Stimulated activated CD4-positive, alpha-beta T cell treated with anti-CD3 and anti-CD28 coated beads, Interleukin-2, amount 100 ng/mL, for 24 hours (primary cell): ENCODE measurements at regions not wholly inside any gene's neighbourhood (a gene's known extent, or its start where the extent isn't known, plus 50 kb on each side); places are given as distances from the start of the nearest gene placed in this dataset.
"Not testable (repeated sequence)": the region's sequence is repeated elsewhere in the genome, so short reads cannot be mapped to it uniquely, and the experiment has no call there.

Source experiments
- DNase-seq, 2 donors: peaks; one replicate each; pipeline ENCODE4 v3.0.0-alpha.2; 2020

DNA sequence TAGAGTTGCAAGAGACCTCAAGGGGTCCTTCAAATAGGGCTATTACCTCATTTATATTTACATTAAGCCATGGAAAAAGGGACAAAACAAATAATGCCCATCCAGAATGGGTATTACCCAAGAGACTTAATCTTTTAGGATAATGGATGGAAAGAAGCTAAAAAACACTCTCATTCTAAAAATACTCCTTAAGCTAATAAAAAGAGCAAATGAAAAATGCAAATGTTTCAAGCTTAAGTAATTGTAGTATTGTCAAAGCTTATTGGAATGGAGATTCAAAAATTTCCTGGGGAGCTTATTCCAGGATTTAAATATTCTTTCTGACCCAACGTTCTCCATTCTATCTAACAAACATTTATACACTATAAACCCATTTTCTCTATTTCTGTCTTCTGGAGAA, 107.8 kb upstream of the SPIN4 start:
- DNase-seq = no peak

DNA sequence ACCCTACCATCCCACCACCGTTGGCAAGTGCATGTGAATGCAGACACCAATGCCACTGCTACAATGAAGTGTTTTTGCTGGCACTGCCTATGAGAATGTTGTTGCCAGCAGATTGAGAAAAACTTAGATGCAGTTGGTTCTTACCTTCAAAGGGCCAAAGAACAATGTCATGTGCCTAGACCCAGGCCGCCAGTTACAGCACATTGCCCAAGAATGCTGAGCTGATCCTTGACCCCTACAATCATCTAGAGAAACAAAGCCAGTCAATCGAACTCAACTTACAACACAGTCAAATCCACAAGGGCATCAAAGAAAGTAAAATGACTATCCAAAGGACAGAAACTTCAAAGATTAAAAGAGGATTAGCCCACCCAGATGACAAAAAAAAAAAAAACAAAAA, 102.4 kb upstream of the SPIN4 start:
- DNase-seq = no peak

DNA sequence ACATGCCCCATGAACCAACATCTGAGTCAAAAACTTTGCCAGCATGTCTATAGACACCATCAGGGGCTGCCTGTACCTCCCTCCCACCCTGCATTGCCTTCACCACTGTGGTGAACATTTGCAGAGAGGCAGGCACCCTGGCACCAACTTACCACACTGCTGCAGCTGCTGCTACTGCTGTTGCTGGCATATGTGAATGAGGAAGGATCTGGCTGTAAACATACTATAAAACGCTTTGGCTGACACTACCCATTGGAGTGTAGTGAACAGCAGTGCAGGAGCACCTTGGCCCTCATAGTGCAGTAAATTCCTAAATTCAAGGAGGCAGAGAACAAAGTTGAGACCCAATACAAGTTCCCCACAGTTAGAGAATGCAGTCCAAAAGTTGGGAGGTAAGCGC, 90.6 kb upstream of the SPIN4 start:
- no peak for DNase-seq

DNA sequence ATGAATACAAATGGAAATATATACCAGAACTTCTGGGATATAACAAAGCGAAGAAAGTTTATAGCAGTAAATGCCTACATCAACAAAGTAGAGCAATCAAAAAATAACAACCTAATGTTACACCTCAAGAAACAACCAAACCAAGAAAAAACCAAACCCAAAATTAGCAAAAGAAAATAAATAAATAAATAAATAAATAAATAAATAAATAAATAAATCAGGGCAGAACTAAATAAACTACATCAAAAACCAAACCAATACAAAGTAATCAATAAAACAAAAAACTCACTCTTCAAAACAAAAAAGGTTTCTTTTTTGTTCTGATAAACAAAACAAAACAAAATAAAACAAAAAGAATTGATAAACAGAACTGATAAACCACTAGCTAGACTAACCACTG, 88.4 kb upstream of the SPIN4 start:
- no peak for DNase-seq

DNA sequence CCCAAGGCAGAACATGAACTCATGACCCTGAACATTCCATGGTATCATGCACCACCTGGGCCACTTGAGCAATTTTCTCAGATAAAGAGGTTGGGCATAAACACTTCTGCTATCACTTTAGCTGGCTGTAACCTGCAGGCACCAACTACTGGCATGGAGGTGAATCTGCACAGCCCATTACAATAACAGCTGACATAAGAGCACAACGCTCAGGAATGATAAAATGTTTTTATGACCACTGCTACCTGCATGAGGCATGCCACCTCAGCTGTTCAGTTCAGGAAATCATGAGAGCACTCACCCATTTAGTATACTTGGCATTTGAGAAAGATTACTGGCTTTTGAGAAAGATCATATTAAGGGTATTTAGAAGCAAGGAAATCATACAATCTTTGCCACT, 85.7 kb upstream of the SPIN4 start:
- DNase-seq = no peak

DNA sequence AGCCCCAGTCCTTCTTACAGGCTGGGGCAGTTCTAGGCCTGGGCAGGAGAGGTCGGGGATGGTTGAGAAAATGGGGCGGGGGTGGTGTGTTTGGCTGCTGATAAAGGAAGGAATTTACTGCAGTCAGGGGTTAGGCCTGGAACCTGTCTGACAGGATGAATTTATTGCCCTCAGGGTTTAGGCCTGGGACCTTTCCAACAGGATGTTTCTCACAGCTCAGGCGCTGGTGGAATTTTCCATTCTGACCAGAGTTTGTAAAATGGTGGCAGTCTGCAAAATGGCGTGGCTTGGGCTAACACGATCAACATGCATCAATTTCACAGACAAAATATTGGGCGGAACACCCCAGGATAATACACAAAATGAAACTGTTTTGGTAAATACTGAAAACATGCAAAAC, 83.5 kb upstream of the SPIN4 start:
- no peak for DNase-seq

DNA sequence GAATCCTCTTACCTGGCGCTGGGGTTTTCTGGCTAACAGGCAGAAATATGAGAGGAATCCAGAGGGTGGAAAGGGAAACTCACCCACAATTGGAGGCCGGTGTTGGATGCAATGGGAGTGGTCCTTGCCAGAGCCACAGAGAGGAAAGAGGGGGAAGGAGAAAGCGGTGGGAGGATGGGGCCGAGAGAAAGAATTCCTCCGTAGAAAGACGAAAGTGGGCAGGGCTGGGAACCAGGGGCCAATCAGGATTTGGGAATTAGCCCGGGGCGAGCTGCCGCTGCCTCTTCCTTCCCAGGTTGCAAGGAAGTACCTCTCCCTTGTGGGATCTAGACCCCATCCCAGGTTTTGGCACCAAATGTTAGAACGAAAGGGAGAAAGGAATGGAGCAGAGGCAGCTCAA, 83.1 kb upstream of the SPIN4 start:
- no peak for DNase-seq

DNA sequence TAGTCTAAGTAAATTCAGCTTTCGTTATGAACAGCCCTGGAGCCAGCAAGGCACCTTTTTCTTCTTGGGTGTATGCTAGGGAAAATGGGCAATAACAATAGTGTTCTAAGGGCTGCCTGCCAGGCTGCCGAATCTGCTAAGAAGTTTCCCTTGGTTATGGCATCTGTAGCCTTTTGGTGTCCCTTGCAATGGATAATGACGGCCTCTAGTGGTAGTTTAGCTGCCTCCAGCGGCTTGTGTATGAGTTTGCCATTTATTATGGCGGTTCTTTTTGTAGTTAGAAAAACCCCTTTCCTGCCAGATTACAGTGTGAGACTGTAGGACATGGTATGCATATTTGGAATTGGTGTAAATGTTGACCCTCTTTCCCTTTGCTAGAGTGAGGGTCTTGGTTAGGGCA, 78.9 kb upstream of the SPIN4 start:
- DNase-seq = no peak

DNA sequence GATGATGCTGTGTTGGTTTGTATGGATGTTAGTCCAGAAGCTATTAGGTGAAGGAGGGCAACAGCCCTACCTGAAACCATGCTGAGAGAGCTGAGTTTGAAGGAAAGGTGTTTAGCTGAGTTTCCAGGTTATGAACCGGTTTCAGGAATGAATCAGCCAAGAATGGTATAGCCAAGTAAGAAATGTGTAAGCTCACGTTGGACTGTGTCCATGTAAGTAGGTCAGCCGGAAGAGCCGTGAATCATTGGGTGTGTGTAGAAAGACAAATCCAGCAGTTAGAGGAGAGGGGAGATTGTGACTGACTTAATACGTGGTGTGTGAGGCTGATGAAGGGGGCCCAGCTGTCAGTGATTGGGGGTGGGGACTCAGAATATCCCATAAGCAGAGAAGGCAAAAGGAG, 77.2 kb upstream of the SPIN4 start:
- DNase-seq = no peak

DNA sequence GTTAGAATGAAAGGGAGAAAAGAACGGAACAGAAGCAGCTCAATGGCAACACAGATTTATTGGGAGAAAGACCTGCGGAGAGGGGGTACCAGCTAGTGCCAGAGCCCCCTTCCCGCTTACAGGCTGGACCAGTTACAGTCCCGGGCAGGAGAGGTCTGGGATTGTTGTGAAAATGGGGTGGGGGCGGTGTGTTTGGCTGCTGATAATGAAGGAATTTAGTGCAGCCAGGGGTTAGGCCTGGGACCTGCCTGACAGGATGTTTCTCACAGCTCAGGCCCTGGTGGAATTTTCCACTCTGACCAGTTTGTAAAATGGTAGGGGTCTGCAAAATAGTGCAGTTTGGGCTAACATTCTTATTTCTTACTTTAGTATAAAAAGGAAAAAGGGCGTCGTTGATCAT, 75.4 kb upstream of the SPIN4 start:
- DNase-seq = no peak

DNA sequence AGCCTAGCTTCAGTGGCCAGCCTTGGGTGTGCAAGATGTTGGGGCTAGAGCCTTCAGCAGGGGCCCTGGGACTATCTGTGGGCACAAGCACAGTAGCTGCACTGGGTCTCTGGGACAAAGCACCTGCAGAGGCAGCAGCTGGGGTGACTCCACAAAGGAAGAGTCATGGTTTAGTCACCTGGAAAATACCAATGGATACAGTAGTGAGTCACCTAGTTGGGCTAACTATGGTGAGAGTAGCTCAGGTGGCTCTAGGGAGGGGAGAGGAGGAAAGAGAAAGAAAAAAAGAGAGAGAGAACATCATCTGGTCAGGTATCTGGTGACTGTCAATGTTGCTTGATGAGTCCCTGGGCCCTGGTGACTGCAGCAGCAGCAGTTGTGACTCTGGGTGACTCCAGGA, 72.9 kb upstream of the SPIN4 start:
- no peak for DNase-seq

DNA sequence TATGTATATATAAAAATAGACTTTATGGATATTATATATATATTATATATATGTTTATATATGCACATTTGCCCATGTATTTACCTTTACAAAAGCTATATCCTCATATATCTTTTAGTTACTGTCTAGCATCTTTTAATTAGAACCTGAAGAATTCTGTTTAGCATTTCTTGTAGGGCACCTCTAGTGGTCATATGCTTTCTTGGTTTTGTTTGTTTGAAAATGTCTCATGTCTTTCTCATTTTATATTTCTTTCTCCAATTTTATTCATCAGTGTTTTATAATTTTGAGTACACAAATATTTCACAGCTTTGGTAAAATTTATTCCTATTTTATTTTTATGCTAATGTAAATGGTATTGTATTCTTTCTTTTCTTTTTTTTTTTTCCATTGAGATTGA, 70.3 kb upstream of the SPIN4 start:
- DNase-seq = no peak

DNA sequence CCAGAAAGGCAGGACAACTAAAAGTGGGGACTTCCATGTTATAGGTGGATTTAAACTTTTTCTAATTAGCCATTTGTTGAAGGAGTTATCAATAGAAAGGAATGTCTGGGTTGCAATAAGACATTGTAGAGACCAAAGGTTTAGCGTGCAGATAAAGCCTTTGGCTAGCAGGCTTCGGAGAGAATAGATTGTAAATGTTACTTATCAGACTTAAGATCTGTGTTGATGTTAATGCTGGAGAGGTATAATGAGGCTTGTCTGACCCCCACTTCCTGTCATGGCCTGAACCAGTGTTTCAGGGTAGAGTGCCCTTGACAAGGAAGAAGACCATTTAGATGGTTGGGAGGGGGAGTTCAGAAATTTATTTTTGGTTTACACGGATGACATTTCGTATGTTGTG, 67.1 kb upstream of the SPIN4 start:
- DNase-seq = no peak

DNA sequence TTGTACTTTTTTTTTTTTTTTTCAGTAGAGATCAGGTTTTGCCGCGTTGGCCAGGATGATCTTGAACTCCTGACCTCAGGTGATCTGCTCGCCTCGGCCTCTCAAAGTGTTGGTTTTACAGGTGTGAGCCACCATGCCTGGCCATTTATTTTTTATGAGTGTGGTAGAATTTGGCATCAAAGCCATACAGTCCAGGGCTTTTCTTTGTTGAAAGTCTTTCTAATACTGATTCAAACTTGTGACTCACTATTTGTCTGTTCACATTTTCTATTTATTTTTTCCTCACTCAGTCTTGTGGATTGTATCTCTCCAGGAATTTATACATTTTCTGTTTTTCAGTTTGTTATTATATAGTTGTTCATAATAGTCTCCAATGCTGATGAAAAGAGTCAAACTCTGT, 66.5 kb upstream of the SPIN4 start:
- no peak for DNase-seq

DNA sequence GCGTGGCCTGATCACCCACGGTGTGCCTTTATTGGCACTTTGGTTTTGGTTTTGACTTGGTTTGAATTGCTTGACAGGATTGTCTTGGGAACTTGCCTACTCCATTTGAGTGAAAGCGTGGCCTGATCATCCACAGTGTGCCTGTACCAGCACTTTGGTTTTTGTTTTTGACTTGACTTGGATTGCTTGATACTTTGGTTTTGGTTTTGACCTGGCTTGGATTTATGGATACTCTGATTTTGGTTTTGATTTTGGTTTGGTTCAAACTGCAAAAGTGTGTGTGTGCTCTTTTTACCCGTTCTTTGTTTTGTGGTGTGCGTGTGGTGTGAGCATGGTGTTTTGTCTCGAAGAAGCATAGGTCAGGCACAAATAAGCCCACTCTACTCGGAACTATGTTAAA, 58.8 kb upstream of the SPIN4 start:
- not testable (repeated sequence) for DNase-seq

DNA sequence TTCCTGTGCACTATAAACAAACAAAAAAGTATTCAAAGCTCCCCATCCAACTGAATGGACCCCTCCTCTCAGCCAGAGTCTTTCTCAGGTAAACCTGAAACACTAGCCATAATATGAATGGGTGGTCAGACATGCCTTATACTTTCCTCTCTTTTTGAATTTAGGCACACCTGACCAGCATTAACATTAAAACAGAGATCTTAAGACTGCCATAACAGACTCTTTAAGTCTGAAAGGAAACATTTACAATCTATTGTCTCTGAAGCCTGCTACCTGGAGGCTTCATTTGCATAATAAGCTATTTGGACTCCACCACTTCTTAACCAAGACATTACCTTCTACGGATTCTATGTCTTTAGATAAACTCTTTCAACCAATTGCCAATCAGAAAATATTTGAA, 56.9 kb upstream of the SPIN4 start:
- DNase-seq = no peak

DNA sequence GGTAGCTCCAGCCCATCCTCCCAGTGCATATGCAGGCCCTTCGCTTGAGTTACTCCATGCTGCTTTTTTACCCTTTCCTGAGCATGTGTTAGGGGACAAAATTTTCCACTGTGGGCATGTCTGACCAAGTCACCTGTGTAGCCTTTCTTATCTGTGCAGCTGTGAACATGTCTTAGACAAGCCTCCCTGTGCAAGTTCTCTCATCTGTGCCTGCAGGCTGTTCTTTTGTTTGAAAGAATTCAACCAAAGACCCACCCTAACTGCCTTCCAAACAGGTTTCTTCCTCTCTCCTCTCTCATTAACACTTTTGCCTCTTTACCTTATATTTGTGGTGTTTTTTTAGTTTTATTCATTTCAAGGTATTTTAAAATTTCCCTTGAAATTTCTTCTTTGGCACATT, 53.2 kb upstream of the SPIN4 start:
- DNase-seq = no peak

DNA sequence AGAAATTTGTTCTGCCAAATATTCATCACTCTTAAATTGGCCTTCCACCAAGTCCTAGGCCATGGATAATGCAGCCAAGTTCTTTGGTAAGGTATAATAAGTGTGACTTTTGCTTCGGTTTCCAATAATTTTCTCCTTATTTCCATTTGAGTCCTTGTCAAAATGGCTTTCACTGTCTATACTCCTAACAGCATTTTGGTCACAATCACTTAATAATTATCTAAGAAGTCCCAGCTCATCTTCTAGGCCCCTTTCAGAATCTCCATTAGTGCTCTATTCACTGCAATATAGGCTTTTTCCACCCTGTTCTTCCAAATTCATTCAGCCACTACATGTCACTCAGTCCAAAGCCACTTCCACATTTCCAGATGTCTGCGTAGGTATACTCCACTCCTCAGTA, 51.0 kb upstream of the SPIN4 start:
- DNase-seq = no peak
